ENCODE measurements at regions not wholly inside any gene's neighbourhood (a gene's known extent, or its start where the extent isn't known, plus 50 kb on each side); places are given as distances from the start of the nearest gene placed in this dataset.
"Not testable (repeated sequence)": the region's sequence is repeated elsewhere in the genome, so short reads cannot be mapped to it uniquely, and the experiment has no call there.

DNA sequence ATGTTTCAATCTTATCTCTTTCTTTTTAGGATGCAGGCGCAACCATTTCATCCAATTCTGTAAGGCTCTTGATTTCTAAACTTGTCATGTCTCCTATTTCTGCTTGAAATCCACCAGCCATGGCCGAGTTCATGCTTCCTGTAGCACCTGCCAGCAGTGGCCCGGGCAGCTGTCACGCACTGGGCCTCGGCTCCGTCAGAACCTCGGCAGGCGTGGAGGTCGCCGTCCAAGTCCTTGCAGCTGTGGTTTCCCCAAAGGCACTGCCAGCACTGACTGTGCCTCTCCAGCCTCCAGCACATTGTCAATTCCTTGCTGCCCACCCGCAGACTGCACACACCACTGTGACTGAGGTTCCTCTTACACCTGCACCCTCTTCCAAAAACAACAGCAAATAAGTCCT is 188.7 kb upstream of the SALL3 start:
- no peak for DNase-seq (ENCODE audit: low read depth)

DNA sequence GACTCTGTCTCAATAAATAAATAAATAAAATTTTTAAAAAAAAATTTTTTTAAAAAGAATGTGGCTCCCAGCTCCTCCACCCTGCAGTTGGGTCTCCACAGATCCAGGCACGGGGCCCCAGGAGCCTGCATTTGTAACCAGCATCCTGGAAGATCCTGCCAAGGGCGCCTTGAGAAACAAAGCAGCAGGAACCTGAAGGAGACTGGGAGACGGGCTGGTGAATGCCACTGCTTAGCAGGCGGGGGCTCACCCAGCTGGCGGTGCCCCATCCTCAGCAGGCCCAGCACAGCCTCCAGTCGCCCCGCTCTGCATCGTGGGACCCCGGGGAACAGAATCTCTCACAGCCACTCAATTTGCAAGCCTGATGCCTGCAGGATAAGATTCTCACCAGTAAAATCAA is 187.5 kb upstream of the SALL3 start:
- DNase-seq (ENCODE audit: low read depth): no peak

DNA sequence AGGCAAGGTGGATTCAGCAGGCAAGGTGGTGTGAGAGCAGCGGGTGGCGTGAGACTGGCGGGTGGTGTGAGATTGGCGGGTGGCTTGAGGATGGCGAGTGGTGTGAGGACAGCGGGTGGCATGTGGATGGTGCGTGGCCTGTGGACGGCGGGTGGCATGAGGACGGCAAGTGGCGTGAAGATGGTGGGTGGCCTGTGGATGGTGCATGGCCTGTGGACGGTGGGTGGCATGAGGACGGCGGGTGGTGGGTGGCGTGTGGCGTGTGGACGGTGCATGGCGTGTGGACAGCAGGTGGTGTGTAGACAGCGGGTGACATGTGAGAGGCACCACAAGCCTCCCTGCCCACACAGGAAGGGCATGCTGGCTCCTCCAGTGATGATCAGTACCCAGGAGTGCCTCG is 186.9 kb upstream of the SALL3 start:
- DNase-seq (ENCODE audit: low read depth): no peak

DNA sequence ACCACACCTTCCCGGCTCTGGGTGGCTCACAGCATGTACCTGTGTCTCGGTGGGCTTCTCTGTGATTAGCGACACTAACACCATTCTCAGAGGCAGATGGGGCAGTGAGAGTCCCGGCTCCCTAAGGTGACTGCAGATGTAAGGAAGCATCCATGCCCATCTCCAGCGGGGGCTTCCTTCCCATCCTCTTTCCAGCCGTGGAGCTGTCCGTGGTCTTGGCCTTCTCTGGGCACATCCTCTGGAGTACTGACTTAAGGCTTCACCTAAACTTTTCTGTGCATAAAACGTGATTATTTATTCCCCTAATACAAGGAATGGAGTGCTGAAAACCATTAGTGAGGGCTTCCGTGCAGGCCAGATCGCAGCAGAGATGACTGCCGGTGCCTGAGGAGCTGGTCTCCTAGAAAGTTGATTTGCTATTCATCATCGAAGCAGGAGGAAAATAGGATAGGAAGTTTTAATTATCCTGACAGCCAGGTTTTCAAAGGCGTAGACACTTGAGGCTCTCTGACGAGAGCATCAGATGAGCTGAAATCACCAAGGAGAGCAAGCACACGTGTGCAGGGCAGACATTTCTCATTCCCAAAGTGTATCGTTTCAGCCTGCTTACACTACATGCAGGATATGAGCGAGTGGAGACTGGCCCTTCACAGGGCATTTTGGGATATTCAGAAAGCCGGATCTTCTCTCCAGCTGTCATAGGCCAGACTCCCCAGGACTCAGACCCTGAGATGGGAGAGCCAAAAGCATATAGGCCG is 186.1 kb upstream of the SALL3 start:
- no peak for DNase-seq (ENCODE audit: low read depth)

DNA sequence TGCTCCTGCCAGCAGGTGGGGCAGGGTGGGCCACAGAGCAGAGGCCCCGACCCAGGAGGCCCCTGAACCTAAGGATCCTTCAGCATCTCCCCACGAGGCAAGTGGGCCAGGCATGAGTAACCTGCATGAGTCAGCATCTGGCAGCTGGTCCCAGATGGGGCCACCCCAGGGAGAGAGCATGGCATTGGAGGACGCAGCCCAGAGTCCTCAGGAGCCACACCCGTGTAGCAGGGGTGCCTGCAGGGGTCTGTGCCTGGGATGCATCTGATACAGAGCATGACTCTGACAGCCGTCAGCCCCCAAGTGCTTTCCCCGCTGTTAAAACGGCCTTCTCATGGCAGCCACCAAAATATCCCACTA is 185.6 kb upstream of the SALL3 start:
- no peak for DNase-seq (ENCODE audit: low read depth)

DNA sequence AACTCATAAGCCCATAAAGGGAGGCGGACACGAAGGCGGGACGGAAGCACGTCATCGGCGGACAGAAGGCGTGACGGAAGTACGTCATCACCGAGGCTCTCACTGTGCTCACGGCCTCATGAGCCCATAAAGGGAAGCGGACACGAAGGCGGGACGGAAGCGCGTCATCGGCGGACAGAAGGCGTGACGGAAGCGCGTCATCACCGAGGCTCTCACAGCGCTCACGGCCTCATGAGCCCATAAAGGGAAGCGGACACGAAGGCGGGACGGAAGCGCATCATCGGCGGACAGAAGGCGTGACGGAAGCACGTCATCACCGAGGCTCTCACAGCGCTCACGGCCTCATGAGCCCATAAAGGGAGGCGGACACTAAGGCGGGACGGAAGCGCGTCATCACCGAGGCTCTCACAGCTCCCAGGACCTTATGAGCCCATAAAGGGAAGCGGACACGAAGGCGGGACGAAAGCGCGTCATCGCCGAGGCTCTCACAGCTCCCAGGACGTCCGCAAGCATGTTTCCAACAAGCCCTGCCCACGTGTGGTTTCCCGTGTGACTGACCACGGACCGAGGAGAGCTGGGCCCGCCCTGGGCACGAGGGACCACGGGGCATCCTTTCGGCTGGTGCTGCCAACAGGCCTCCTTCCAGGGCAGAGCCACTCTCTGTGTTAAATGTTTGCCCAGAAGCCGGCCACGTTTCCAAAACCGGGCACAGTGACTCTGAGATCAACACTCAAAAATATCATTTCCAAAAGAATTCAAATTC is 182.7 kb upstream of the SALL3 start:
- no peak for DNase-seq (ENCODE audit: low read depth)

DNA sequence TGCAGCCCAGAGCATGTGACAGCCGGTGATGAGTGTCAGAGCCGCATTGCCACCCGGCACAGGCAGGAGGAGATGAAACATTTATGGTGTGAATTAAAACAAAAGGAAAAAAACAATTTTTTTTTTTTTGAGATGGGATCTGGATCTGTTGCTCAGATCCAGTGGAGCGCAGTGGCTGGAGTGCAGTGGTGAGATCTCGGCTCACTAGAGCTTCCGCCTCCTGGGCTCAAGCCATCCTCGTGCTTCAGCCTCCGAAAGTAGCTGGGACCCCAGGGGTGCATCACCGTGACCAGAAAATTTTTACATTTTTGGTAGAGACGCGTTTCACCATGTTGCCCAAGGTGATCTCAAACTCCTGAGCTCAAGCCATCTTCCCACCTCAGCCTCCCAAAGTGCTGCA is 182.1 kb upstream of the SALL3 start:
- DNase-seq (ENCODE audit: low read depth): no peak

DNA sequence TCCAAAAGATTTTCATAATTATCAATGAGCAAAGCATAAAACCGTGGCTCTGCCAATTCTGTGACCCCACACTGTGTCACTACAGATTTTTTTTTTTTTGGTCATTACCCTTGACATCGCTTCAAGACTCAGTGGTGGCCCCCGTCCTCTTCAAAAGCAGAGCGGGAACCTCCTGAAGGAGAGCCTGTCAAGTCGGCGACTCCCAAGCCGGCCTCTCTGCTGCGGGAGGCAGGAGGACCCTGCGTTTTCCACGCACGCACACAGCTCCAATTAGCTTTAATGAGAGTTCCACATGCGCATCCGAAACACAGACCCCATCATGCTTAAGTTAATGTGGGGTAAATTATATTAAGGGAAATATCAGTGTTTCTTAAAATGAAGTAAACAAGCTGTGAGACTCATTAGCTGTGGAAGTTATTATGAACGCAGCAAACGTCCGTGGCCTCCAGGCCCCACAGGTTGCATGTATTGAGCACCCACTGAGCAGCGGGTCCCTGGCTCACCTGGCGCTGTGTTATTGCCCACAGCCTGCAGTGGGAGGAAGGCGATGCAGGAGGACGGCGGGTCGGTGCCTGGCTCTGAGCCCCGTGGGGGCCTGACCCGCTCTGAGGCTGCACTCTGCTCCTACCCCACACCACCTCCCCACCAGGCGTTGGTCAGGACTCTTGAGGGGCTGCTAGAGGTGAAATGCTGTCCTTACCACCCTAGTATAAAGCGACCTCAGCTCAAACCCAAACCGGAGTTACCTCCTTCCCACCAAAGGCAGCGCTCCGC is 181.0 kb upstream of the SALL3 start:
- no peak for DNase-seq (ENCODE audit: low read depth)

DNA sequence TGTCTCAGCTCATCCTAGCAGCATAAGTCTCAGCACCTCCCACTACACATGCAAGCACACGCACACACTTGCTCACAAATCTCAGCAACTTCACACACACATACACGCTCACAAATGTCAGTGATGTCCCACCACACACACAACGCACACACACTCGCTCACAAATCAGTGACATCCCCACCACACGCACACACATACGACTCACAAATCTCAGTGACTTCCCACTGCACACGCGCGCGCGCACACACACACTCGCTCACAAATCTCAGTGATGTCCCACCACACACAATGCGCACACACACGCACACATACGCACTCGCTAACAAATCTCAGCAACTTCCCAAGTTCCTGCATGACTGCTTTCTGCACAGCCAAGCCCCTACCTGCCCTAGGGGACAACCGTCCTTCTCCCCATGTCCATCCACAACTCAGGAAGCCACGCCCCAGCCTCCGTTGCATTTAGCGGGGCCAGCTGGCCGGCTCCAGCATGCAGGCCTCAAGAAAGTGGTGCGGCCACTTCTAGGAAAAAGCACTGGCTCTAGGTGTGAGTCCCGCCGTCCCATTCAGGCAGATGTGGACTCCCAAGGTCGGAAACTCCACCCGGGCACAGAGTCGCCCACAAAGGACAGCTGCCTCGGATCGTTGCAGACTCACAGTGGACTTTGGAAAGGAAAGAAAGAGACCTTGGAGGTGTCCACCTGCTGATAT is 180.1 kb upstream of the SALL3 start:
- no peak for DNase-seq (ENCODE audit: low read depth)

DNA sequence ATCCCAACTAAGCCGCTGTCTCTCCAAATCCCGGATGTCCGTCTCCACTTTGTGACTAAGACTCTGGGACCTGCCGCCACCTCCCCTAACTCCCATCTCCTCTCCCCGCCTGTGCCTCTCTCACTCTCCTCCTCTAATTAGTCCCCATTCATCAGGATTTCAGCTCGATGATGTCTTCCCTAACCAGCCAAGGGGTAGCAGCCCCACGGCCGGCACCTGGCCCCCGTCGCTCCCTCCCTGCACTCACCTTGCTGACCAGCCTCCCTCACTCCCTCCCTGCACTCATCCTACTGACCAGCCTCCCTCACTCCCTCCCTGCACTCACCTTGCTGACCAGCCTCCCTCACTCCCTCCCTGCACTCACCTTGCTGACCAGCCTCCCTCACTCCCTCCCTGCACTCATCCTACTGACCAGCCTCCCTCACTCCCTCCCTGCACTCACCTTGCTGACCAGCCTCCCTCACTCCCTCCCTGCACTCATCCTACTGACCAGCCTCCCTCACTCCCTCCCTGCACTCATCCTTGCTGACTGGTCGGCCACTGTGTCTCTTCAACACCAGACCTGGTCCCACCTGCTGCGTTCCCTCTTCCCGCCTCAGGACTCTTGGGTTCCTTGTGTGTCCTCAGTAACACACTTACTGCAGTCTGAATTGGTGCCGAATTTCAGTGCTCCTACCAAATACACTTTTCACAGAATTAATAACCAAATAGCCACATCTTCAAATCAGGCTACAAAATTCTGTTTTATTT is 179.3 kb upstream of the SALL3 start:
- DNase-seq (ENCODE audit: low read depth): not testable (repeated sequence)

DNA sequence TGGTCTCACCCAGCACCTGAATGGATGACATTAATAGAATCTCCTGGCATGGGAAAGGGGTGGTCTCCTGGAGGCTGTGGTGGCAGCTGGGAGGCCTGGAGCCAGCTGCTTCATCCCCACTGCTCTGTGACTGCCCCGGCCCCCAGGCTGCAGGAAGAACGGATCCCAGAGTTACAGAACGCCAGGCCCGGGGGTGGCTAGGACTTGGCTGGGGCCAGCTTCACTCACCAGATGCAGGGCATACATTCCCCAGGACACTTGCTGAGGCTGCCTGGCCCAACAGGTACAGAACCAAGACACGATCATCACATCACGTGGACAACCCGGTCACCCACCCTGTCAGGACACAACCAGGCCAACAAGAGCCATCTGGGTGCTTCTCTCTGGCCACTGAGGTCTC is 178.6 kb upstream of the SALL3 start:
- no peak for DNase-seq (ENCODE audit: low read depth)

DNA sequence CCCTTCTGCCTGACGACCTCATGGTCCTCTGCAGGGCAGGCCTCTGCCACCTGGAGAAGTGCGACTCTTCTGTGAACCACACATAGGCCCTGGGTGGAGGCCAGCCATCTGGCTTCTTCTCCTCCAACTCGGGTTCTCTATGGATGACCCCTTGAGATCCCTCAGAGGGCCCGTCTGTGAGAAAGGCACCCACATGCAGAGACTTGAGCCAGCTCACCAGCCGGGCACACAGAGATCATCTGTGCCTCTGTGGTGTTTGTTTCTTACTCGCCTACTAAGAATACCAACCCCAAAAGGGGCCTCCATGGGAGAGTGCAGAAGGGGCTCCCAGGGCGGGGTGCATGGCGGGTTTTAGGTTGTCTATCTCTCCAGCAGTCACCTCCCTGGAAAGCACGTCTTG is 176.5 kb upstream of the SALL3 start:
- no peak for DNase-seq (ENCODE audit: low read depth)

DNA sequence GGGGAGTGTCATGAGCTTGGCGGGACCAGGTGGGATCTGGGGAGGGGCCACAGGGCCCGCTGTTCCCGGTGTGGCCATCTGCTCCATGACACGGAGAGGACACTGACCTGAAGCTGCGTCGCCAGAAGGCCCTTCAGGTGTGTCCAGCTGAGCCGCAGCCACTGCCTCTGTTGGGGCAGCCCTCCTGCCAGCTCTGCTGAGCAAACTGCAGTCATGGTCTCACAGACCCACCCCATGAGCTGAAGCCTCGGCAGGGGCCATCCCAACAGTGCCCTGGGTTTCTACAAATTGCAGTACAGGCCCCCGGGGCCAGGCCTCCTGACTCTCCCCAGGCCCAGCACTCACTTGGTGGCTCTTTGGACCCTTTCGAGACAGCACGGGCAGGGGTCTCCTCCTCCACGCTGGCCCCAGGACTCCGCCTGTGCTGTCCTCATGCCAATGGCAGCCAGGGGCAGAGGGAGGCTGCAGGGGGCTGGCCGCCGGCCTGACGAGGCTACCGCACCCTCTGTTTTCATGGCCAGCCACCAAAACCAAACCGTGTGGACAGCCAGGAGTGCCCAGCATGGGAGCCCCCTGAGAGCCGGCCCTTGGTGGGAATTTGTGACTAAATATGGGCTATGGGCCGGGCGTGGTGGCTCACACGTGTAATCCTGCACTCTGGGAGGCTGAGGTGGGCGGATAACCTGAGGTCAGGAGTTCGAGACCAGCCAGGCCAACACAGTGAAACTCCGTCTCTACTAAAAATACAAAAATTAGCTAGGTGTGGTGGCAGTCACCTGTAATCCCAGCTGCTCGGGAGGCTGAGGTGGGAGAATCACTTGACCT is 175.2 kb upstream of the SALL3 start:
- no peak for DNase-seq (ENCODE audit: low read depth)

DNA sequence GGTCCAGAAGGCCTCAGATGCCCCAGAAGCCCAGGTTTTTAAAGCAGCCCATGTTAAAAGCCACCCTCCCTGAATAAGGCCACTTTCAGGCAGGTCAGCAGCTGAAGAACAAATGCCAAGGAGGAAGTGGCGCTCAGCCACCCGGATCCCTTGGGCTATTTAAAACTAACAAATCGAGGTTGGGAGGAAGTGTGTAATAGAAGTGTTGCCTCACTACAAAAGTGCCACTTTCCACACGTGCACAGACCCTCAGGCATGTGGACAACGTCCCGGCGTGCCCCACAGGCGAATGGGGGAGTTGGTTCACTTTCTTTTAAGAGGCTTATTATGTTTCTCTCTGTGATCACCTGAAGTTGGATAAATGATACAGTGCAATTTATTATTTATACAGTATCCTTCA is 173.8 kb upstream of the SALL3 start:
- DNase-seq (ENCODE audit: low read depth): no peak

DNA sequence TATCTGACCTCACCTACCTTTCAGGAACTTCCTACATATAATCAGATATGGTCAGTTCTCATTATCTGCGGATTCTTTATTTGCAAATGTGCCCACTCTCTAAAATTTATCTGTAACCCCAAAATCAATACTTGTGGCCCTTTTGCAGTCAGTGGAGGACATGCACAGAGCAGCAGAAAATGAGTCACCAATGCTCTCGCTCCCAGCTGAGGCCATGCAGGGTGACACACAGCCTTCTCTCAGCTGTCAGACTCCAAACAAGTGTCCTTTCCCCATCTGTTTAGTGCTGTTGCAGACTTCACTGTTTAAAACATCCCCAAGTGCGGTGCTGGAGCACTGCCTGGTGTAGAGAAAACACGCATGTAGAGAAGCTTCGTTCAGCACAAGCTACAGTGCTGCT is 171.9 kb upstream of the SALL3 start:
- DNase-seq (ENCODE audit: low read depth): no peak

DNA sequence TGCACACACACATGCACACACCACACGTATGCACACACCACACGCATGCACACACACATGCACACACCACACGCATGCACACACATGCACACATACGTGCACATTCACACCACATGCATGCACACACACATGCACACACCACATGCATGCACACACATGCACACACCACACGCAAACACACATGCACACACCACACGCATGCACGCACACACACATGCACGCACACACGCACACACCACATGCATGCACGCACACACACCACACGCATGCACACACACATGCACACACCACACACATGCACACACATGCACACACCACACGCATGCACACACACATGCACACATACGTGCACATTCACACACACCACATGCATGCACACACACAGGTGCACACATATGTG is 169.8 kb upstream of the SALL3 start:
- DNase-seq (ENCODE audit: low read depth): no peak

DNA sequence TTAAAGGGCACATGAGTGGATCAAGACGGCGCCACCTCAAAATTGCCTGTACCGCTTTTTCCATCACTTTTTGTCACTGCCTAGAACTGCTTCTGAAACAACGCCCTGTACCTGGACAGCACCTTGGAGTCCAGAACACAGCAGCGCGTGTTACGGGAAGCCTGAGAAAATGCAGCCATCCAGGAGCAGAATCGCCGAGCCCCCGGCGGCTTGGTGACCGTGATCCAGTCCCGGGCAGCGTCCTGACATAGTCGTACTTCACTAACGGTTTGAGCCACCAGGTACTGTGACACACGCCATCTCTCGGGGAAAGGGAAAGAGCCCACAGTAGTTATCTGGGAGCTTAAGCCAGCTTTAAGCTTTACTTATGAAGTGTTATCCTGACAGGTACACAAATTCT is 168.9 kb upstream of the SALL3 start:
- no peak for DNase-seq (ENCODE audit: low read depth)

DNA sequence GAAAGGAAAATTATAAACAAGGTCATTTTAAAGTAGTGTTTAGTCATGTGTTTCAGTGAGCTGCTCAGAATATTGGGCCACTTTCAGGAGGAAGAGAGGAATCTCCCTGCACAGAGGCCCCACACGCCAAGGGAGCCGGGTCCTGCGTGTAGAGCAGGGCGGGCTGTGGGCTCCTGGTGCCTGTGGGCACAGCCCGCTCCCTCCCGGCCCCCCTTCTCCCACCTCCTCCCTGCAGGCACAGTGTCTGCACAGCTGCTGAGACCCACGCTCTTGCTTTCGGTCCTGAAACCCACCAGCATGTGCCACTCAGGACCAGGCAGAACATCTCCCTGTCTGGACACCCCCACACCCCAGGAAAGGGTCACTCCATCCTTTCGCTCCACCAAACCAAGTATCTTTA is 167.6 kb upstream of the SALL3 start:
- DNase-seq (ENCODE audit: low read depth): no peak

DNA sequence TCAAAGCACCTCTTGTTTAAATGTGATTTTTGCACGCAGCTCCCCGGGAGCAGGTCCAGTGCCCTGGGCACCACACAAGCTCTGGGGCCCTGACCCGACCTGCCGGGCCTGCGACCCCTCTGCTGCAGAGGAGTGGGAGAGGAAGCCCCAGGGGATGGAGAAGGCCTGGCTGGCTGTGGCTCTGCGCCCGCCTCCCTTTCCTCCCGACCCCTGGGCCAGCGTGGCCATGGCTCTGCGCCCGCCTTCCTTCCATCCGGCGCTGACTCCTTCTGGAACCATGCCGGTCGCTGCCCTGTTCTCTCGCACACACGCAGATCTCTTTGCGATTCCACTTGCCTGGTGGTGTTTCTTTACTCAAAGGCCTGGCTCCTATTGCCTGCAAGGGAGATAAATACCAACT is 166.5 kb upstream of the SALL3 start:
- DNase-seq (ENCODE audit: low read depth): no peak

DNA sequence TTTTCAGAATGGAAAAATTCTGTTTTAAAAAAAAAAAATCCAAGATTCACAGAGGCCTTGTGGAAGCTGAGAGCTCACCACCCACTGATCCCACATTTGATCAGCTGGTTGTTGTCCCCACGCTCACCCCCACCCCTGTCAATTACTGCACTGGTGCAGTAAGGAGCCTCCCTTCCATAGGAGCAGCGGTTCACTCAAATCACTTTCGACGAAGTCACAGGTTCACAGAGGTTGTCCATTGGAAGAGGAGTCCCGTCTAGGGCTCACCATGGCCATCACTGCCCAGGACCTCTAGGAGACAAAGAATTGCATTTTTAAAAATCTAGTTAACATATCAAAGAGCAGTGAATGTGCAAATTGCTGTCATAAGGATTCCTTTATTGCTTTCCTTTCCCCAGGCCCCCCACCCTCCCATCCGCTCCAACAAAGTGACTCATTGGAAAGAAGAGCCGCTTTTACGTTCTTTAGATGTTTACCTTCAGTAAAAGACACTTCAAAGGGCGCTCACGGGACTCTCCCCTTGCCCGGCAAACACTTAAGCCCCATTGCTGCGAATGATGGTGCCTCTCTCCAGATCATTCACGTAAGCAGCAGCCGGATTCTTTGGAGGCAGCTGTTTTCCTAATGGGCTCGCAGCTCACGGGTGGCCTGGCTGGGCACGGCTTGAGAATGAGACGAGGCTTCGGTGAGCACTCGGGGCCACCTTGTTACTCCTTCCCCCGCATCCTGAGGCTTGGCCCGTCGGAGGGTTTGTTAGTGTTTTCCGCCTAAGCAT is 165.5 kb upstream of the SALL3 start:
- no peak for DNase-seq (ENCODE audit: low read depth)
